B cell (primary cell): ENCODE measurements at regions not wholly inside any gene's neighbourhood (a gene's known extent, or its start where the extent isn't known, plus 50 kb on each side); places are given as distances from the start of the nearest gene placed in this dataset.

Experiments
- ATAC-seq: fragments of 200-7000 bp; cut with Tn5 transposase; one replicate; pipeline ENCODE4 v1.10.0; 2021; ENCODE audit warnings: low read depth, mild to moderate bottlenecking, moderate number of reproducible peaks, moderate library complexity
- CTCF ChIA-PET: fragments of 350-600 bp; sonication (Branson Sonifier 250); formaldehyde crosslinking; loops from one replicate; lab custom pipeline; 2021; ENCODE audit warnings: antibody characterized with exemption, inconsistent platforms; lab: Charles Lee
- POLR2A ChIA-PET: fragments of 350-600 bp; sonication (Branson Sonifier 250); formaldehyde crosslinking; loops from one replicate; lab custom pipeline; 2021; ENCODE audit warnings: antibody characterized with exemption; lab: Charles Lee
- DNase-seq: peaks from one replicate; pipeline ENCODE4 v3.0.0; 2013
- H2AFZ ChIP-seq: 2 replicates; pipeline ENCODE4 v1.6.1; 2012; ENCODE audit warnings: mild to moderate bottlenecking, low read depth, low read length; ENCODE audit not compliant: insufficient read depth, poor library complexity, severe bottlenecking
- H3K27ac ChIP-seq, 2 donors: 1 replicate in 1 of 2; 2 replicates in 1 of 2; pipeline ENCODE4 v1.5.1; 2012 to 2013; ENCODE audit warnings: low read length in 2 of 2, mild to moderate bottlenecking in 2 of 2, moderate library complexity in 1 of 2
- H3K27me3 ChIP-seq, 4 experiments: fragments of 200-600 bp in 1 of 4; sonication (generic) in 1 of 4; replicated peaks in 1 of 4; 1 replicate in 2 of 4; 2 replicates in 2 of 4; pipeline versions ENCODE4 v1.6.1 to v1.7.0; 2013 to 2016; ENCODE audit warnings: low read length in 3 of 4, mild to moderate bottlenecking in 2 of 4, mixed read lengths in 1 of 4, moderate library complexity in 1 of 4; ENCODE audit not compliant: insufficient read depth in 4 of 4, control insufficient read depth in 3 of 4; ENCODE audit errors: control extremely low read depth in 1 of 4
- H3K36me3 ChIP-seq, 2 experiments: replicated peaks in 1 of 2; 1 replicate in 1 of 2; 2 replicates in 1 of 2; pipeline versions ENCODE4 v1.6.1 to v1.7.1; 2013; ENCODE audit warnings: low read length in 1 of 2; ENCODE audit not compliant: insufficient read depth in 2 of 2, control insufficient read depth in 1 of 2; ENCODE audit errors: control extremely low read depth in 1 of 2, extremely low read depth in 1 of 2
- H3K4me1 ChIP-seq, 2 donors: fragments of 200-600 bp in 1 of 2; sonication (generic) in 1 of 2; 1 replicate in 1 of 2; 2 replicates in 1 of 2; pipeline versions ENCODE4 v1.5.1 to v1.6.1; 2013 to 2017; ENCODE audit warnings: low read length in 2 of 2; ENCODE audit not compliant: control insufficient read depth in 2 of 2, insufficient read depth in 2 of 2
- H3K4me2 ChIP-seq: replicated peaks from 2 replicates; pipeline ENCODE3; 2012; ENCODE audit warnings: mild to moderate bottlenecking, low read depth, low read length; ENCODE audit not compliant: poor library complexity, severe bottlenecking
- H3K4me3 ChIP-seq, 5 experiments: fragments of 200-600 bp in 1 of 5; sonication (generic) in 1 of 5; 1 replicate in 3 of 5; 2 replicates in 2 of 5; pipeline versions ENCODE4 v1.5.1 to v1.7.0; 2011 to 2016; ENCODE audit warnings: low read length in 4 of 5, mild to moderate bottlenecking in 4 of 5, low read depth in 2 of 5, control low read depth in 1 of 5, moderate library complexity in 1 of 5; ENCODE audit not compliant: insufficient read depth in 1 of 5; ENCODE audit errors: control extremely low read depth in 1 of 5, extremely low read depth in 1 of 5
- H3K79me2 ChIP-seq: fragments of 200-600 bp; sonication (generic); one replicate; pipeline ENCODE4 v1.6.0; 2016; ENCODE audit warnings: low read length; ENCODE audit not compliant: control insufficient read depth, insufficient read depth
- H3K9ac ChIP-seq: fragments of 200-600 bp; sonication (generic); 2 replicates; pipeline ENCODE4 v1.6.1; 2017; ENCODE audit warnings: mild to moderate bottlenecking, low read length, moderate library complexity
- H3K9me3 ChIP-seq, 3 donors: one replicate each; pipeline versions ENCODE4 v1.6.1 to v1.7.1; 2013; ENCODE audit warnings: low read length in 2 of 3; ENCODE audit not compliant: control insufficient read depth in 2 of 3, insufficient read depth in 1 of 3; ENCODE audit errors: control extremely low read depth in 1 of 3
- H4K20me1 ChIP-seq: 2 replicates; pipeline ENCODE4 v1.6.0; 2012; ENCODE audit warnings: mild to moderate bottlenecking, low read length; ENCODE audit not compliant: insufficient read depth, control insufficient read depth, poor library complexity, severe bottlenecking
- H3K27ac Mint-ChIP-seq: one replicate; pipeline ENCODE4 v1.8.0; 2021; ENCODE audit warnings: mixed read lengths
- H3K27me3 Mint-ChIP-seq: one replicate; pipeline ENCODE4 v1.8.0; 2021; ENCODE audit warnings: mixed read lengths
- H3K4me1 Mint-ChIP-seq: one replicate; pipeline ENCODE4 v1.8.0; 2021; ENCODE audit warnings: mixed read lengths
- H3K4me3 Mint-ChIP-seq: one replicate; pipeline ENCODE4 v1.8.0; 2021; ENCODE audit warnings: mixed read lengths
- H3K9me3 Mint-ChIP-seq: one replicate; pipeline ENCODE4 v1.8.0; 2022; ENCODE audit warnings: mixed read lengths; ENCODE audit not compliant: insufficient read depth
- CTCF ChIP-seq: fragments of 200-600 bp; IDR thresholded peaks from one replicate; pipeline ENCODE4 v1.8.0; 2022; ENCODE audit warnings: antibody characterized with exemption, mild to moderate bottlenecking
- EZH2 ChIP-seq: IDR thresholded peaks from 2 replicates; pipeline ENCODE4 v1.6.1; 2012; ENCODE audit warnings: borderline replicate concordance, low read depth, mild to moderate bottlenecking, moderate library complexity, low read length; ENCODE audit not compliant: insufficient read depth, poor library complexity, severe bottlenecking
- WGBS: methylation state at CpG from one replicate; pipeline ENCODE4 v1.1.5; 2013; ENCODE audit warnings: missing lambda C conversion rate; ENCODE audit not compliant: insufficient coverage; 5-methylcytosine and 5-hydroxymethylcytosine counted together
- intact Hi-C: fragments of 100-400 bp; cut with micrococcal nuclease; formaldehyde crosslinking; loops from one replicate; pipeline ENCODE4 v1.10.0; 2022

- no peak overlapping the region for H3K9ac ChIP-seq
- no CpG with 5 or more reads among the region's 3 CpGs for WGBS
- no peak overlapping the region for H2AFZ ChIP-seq
- TF ChIP-seq CTCF = no peak
- TF ChIP-seq EZH2 = no peak
- no peaks in the 10 kb centered on the region for H3K9me3 ChIP-seq
- H3K79me2 ChIP-seq = no peaks in the 10 kb centered on the region
- POLR2A ChIA-PET = no interaction called here
- Mint-ChIP-seq H3K4me1 (no peaks in the 10 kb centered on the region), H3K27me3 (no peaks in the 10 kb centered on the region), H3K27ac (no peak overlapping the region), H3K9me3 (peaks cover 11% of the 10 kb centered on the region), H3K4me3 (no peak overlapping the region)
- H3K4me2 ChIP-seq = no peak overlapping the region
- ATAC-seq (no peak), DNase-seq (no peak)
- CTCF ChIA-PET = no interaction called here
- intact Hi-C loops = no loop called here
- no peak overlapping the region for H3K27ac ChIP-seq
- no peak overlapping the region for H3K4me3 ChIP-seq
- H3K27me3 ChIP-seq = no peaks in the 10 kb centered on the region
- H3K4me1 ChIP-seq = no peaks in the 10 kb centered on the region
- no peaks in the 10 kb centered on the region for H4K20me1 ChIP-seq
- H3K36me3 ChIP-seq = no peaks in the 10 kb centered on the region
Observed at GRCh38 chr11:81174646-81175330, 1558.9 kb downstream of the FAM181B start.

- H2AFZ ChIP-seq = no peak overlapping the region
- Mint-ChIP-seq H3K27me3 (no peaks in the 10 kb centered on the region), H3K27ac (no peak overlapping the region), H3K4me1 (no peaks in the 10 kb centered on the region), H3K4me3 (no peak overlapping the region), H3K9me3 (peaks cover 2% of the 10 kb centered on the region)
- CTCF ChIA-PET = no interaction called here
- H3K4me2 ChIP-seq = no peak overlapping the region
- POLR2A ChIA-PET = no interaction called here
- intact Hi-C loops = no loop called here
- no peaks in the 10 kb centered on the region for H3K9me3 ChIP-seq
- WGBS = no CpG with 5 or more reads among the region's 1 CpG
- no peaks in the 10 kb centered on the region for H3K27me3 ChIP-seq
- no peaks in the 10 kb centered on the region for H3K36me3 ChIP-seq
- TF ChIP-seq EZH2 (no peak), CTCF (no peak)
- DNase-seq = no peak
- H4K20me1 ChIP-seq = no peaks in the 10 kb centered on the region
- H3K27ac ChIP-seq = no peak overlapping the region
- H3K4me3 ChIP-seq = no peak overlapping the region
- no peak overlapping the region for H3K9ac ChIP-seq
- H3K4me1 ChIP-seq = no peaks in the 10 kb centered on the region
- no peak for ATAC-seq
- no peaks in the 10 kb centered on the region for H3K79me2 ChIP-seq
Observed at GRCh38 chr11:81165164-81165563, 1568.5 kb downstream of the FAM181B start.
